PC-9 (cell line): ENCODE measurements at regions not wholly inside any gene's neighbourhood (a gene's known extent, or its start where the extent isn't known, plus 50 kb on each side); places are given as distances from the start of the nearest gene placed in this dataset.
"Not testable (repeated sequence)": the region's sequence is repeated elsewhere in the genome, so short reads cannot be mapped to it uniquely, and the experiment has no call there.

ENCODE experiments used
- BruUV-seq: library from RNA; stranded (reverse); fragments of 400-500 nt; replicated peaks from 2 replicates; lab custom pipeline; 2021; lab: Mats Ljungman, UMichigan
- CTCF ChIA-PET: fragments of 300-600 bp; sonication (Branson Sonifier 250); formaldehyde crosslinking; loops from one replicate; lab custom pipeline; 2022; ENCODE audit warnings: antibody characterized with exemption; lab: Charles Lee
- POLR2A ChIA-PET: fragments of 300-600 bp; sonication (Branson Sonifier 250); formaldehyde crosslinking; loops from one replicate; lab custom pipeline; 2022; ENCODE audit warnings: antibody characterized with exemption; ENCODE audit not compliant: unreplicated experiment; lab: Charles Lee
- DNase-seq, 2 experiments: peaks; one replicate each; pipeline versions ENCODE4 v3.0.0 to v3.0.0-alpha.2; 2015 to 2022; ENCODE audit warnings: mixed read lengths in 1 of 2
- H2AFZ ChIP-seq: fragments of 200-600 bp; sonication (generic); 2 replicates; pipeline ENCODE4 v1.8.1; 2017; ENCODE audit warnings: antibody characterized with exemption
- H3F3A ChIP-seq: fragments of 200-600 bp; sonication (generic); 2 replicates; pipeline ENCODE4 v1.8.1; 2017; ENCODE audit warnings: antibody characterized with exemption, mild to moderate bottlenecking, low read depth; ENCODE audit not compliant: insufficient read depth
- H3K27ac ChIP-seq: fragments of 200-600 bp; sonication (generic); 2 replicates; pipeline ENCODE4 v1.6.1; 2016; ENCODE audit warnings: mixed run types
- H3K27me3 ChIP-seq: fragments of 200-600 bp; sonication (generic); 2 replicates; pipeline ENCODE4 v1.6.1; 2016; ENCODE audit warnings: low read depth, mixed run types; ENCODE audit not compliant: insufficient read depth
- H3K36me3 ChIP-seq: fragments of 200-600 bp; sonication (generic); 2 replicates; pipeline ENCODE4 v1.6.1; 2016; ENCODE audit warnings: low read depth, mixed run types
- H3K4me1 ChIP-seq: fragments of 200-600 bp; sonication (generic); replicated peaks from 2 replicates; pipeline ENCODE4 v1.6.1; 2016; ENCODE audit warnings: mixed run types; ENCODE audit not compliant: insufficient read depth
- H3K4me2 ChIP-seq: fragments of 200-600 bp; sonication (generic); 2 replicates; pipeline ENCODE4 v1.6.1; 2017; ENCODE audit warnings: mixed run types
- H3K4me3 ChIP-seq: fragments of 200-600 bp; sonication (generic); 2 replicates; pipeline ENCODE4 v1.6.1; 2016; ENCODE audit warnings: mixed run types
- H3K79me2 ChIP-seq: fragments of 200-600 bp; sonication (generic); 2 replicates; pipeline ENCODE4 v1.6.1; 2017; ENCODE audit warnings: low read depth, mixed run types
- H3K9me2 ChIP-seq: fragments of 200-600 bp; sonication (generic); 2 replicates; pipeline ENCODE4 v1.8.1; 2017; ENCODE audit warnings: mild to moderate bottlenecking; ENCODE audit not compliant: insufficient read depth
- H3K9me3 ChIP-seq: fragments of 200-600 bp; sonication (generic); 2 replicates; pipeline ENCODE4 v1.8.1; 2016; ENCODE audit warnings: low read depth; ENCODE audit not compliant: insufficient read depth
- H4K20me1 ChIP-seq: fragments of 200-600 bp; sonication (generic); 2 replicates; pipeline ENCODE4 v1.8.1; 2017; ENCODE audit not compliant: insufficient read depth
- EZH2 ChIP-seq: fragments of 200-600 bp; sonication (generic); IDR thresholded peaks from 2 replicates; pipeline ENCODE4 v1.8.0; 2017; ENCODE audit warnings: antibody characterized with exemption, low read depth
- intact Hi-C: fragments of 100-400 bp; cut with micrococcal nuclease; formaldehyde crosslinking; loops from one replicate; pipeline ENCODE4 v1.10.0; 2022; ENCODE audit not compliant: unreplicated experiment
- TF ChIP-seq, protein P1 (sequence below): fragments of 200-600 bp; sonication (generic); conservative IDR thresholded peaks from 2 replicates; pipeline ENCODE4 v1.6.1; 2017; ENCODE audit warnings: mixed run types, antibody characterized with exemption, mild to moderate bottlenecking, moderate library complexity

DNA sequence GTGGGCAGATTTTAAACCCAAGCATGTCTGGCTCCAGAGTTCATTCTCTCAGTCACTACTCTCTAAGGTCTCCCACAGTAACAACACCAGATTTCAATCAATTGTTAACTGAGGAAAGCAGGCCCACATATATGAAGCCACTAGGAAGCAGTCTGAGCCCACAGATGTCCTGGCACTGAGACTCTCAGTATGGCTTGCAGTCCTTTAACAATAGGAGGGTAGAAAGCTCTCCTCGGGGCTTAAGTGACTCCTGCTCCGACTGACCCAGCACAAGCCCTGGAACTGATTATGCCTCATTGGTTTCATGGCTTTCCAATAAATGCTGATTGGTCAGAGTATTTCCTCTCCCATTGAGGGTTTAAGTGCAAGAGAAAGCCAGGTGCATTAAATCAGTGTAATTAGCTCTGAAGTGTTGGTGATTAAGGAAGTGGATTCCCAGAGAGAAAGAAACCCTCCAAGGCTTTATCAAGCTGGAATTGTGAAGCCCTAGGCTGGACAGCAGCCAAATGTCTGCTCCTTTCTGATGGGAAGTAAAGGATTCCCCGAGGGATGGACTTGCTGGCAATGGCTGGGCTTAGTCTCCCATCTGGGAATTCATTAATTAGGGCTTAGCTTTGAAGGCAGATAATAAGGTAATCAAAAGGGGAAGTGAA, 76.6 kb upstream of the PROKR2 start:
- intact Hi-C loops = no loop called here
- ChIA-PET CTCF (no interaction called here), POLR2A (no interaction called here)
- Histone ChIP-seq H3K4me2 (no peak overlapping the region), H3K9me2 (no peaks in the 10 kb centered on the region), H3K4me1 (no peaks in the 10 kb centered on the region), H3K79me2 (no peaks in the 10 kb centered on the region), H3K27me3 (peaks cover 39% of the 10 kb centered on the region), H3K36me3 (no peaks in the 10 kb centered on the region), H3K9me3 (no peaks in the 10 kb centered on the region), H3K27ac (no peak overlapping the region), H3F3A (no peaks in the 10 kb centered on the region), H2AFZ (no peak overlapping the region), H4K20me1 (no peaks in the 10 kb centered on the region), H3K4me3 (no peak overlapping the region)
- no peak for TF ChIP-seq EZH2
- DNase-seq = no peak
- BruUV-seq = no TSS peak

DNA sequence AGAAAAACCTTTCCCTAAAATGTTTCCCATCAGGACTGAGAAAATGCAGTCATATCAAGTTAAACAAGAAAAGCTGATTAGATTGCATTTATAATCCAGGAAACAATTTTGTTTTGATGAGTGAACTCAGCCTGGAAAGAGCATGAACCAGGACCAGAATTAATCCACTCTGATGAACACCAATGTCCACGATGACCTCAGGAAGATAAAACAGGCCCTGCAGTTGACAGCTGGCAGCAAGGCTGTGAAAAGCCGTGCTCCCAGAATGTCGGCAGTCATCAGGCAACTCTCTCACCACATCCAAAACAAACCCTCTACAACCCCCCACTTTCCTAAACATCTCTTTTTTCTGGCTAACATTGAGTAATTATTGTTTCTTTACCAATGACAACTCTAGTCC, 74.0 kb upstream of the PROKR2 start:
- Histone ChIP-seq H4K20me1 (no peaks in the 10 kb centered on the region), H3K9me2 (no peaks in the 10 kb centered on the region), H3F3A (no peaks in the 10 kb centered on the region), H3K27me3 (peaks cover 34% of the 10 kb centered on the region), H3K9me3 (no peaks in the 10 kb centered on the region), H3K27ac (no peak overlapping the region), H3K36me3 (no peaks in the 10 kb centered on the region), H3K4me3 (no peak overlapping the region), H3K79me2 (no peaks in the 10 kb centered on the region), H3K4me1 (no peaks in the 10 kb centered on the region), H2AFZ (no peak overlapping the region), H3K4me2 (no peak overlapping the region)
- POLR2A ChIA-PET = interaction anchor here (0.7 kb wide), 1 partner anchor 1335 kb away, joined by 6 read pairs; no protein-coding TSS in a partner anchor
- intact Hi-C loops = no loop called here
- CTCF ChIA-PET = no interaction called here
- no TSS peak for BruUV-seq
- TF ChIP-seq, protein P1, sequence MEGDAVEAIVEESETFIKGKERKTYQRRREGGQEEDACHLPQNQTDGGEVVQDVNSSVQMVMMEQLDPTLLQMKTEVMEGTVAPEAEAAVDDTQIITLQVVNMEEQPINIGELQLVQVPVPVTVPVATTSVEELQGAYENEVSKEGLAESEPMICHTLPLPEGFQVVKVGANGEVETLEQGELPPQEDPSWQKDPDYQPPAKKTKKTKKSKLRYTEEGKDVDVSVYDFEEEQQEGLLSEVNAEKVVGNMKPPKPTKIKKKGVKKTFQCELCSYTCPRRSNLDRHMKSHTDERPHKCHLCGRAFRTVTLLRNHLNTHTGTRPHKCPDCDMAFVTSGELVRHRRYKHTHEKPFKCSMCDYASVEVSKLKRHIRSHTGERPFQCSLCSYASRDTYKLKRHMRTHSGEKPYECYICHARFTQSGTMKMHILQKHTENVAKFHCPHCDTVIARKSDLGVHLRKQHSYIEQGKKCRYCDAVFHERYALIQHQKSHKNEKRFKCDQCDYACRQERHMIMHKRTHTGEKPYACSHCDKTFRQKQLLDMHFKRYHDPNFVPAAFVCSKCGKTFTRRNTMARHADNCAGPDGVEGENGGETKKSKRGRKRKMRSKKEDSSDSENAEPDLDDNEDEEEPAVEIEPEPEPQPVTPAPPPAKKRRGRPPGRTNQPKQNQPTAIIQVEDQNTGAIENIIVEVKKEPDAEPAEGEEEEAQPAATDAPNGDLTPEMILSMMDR = no peak
- no peak for DNase-seq

DNA sequence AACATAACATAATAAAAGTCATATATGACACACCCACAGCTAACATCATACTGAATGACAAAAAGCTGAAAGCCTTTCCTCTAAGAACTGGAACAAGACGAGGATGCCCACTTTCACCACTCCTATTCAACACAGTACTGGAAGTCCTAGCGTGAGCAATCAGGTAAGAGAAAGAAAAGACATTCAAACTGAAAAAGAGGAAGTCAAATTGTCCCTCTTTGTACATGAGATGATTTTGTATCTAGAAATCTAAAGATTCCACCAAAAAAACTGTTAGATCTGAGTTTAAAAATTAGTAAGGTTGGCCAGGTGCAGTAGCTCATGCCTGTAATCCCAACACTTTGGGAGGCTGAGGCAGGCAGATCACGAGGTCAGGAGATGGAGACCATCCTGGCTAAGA, 70.1 kb upstream of the PROKR2 start:
- H3K27me3 ChIP-seq = peaks cover 24% of the 10 kb centered on the region
- POLR2A ChIA-PET, DNase-seq, BruUV-seq, H3K9me2 ChIP-seq, H3K4me1 ChIP-seq, H3K9me3 ChIP-seq, CTCF ChIA-PET, H4K20me1 ChIP-seq, H3K4me2 ChIP-seq, H3K4me3 ChIP-seq, H3F3A ChIP-seq, H2AFZ ChIP-seq, H3K79me2 ChIP-seq, H3K36me3 ChIP-seq, H3K27ac ChIP-seq, intact Hi-C loops: not testable (repeated sequence)

DNA sequence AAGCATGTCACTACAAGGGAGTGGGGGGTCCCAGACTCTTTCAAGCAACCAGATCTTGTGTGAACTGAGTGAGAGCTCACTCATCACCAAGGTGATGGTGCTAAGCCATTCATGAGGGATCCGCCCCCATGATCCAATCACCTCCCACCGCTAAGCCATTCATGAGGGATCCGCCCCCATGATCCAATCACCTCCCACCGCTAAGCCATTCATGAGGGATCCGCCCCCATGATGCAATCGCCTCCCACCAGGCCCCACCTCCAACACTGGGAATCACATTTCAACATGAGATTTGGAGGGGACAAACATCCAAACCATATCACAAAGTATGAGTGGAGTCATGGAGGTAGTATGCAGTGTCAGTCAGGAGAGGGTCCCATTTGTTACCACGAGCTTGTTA, 64.8 kb upstream of the PROKR2 start:
- DNase-seq, H3K27me3 ChIP-seq, H3K9me3 ChIP-seq, CTCF ChIA-PET, BruUV-seq, H3K79me2 ChIP-seq, H3K9me2 ChIP-seq, H3K4me2 ChIP-seq, H4K20me1 ChIP-seq, H2AFZ ChIP-seq, H3F3A ChIP-seq, POLR2A ChIA-PET, H3K27ac ChIP-seq, H3K4me3 ChIP-seq, H3K36me3 ChIP-seq, H3K4me1 ChIP-seq, intact Hi-C loops: not testable (repeated sequence)
